Astrocyte (in vitro differentiated cells and primary cell): ENCODE measurements at regions not wholly inside any gene's neighbourhood (a gene's known extent, or its start where the extent isn't known, plus 50 kb on each side); places are given as distances from the start of the nearest gene placed in this dataset.
"Not testable (repeated sequence)": the region's sequence is repeated elsewhere in the genome, so short reads cannot be mapped to it uniquely, and the experiment has no call there.

Experiments
- DNase-seq: peaks from one replicate; pipeline ENCODE4 v3.0.0-alpha.2; 2010; ENCODE audit warnings: low read depth
- FAIRE-seq: peaks from 2 replicates; lab custom pipeline; 2011; peaks lifted over from hg19 to GRCh38; lab: Jason Lieb, UNC
- H2AFZ ChIP-seq: 2 replicates; pipeline ENCODE4 v1.6.0; 2012; ENCODE audit warnings: low read depth, low read length, inconsistent platforms
- H3K27ac ChIP-seq: 2 replicates; pipeline ENCODE4 v1.5.1; 2011; ENCODE audit warnings: low read depth, low read length, inconsistent platforms
- H3K27me3 ChIP-seq: 2 replicates; pipeline ENCODE4 v1.6.0; 2011; ENCODE audit warnings: low read length, inconsistent platforms; ENCODE audit not compliant: insufficient read depth
- H3K36me3 ChIP-seq: 2 replicates; pipeline ENCODE4 v1.5.1; 2011; ENCODE audit warnings: low read length, inconsistent platforms; ENCODE audit not compliant: insufficient read depth
- H3K4me1 ChIP-seq: 2 replicates; pipeline ENCODE4 v1.5.1; 2011; ENCODE audit warnings: low read length, inconsistent platforms; ENCODE audit not compliant: insufficient read depth
- H3K4me2 ChIP-seq: 2 replicates; pipeline ENCODE4 v1.6.0; 2012; ENCODE audit warnings: low read length, inconsistent platforms
- H3K4me3 ChIP-seq: 2 replicates; pipeline ENCODE4 v1.5.1; 2011; ENCODE audit warnings: low read depth, mild to moderate bottlenecking, low read length, inconsistent platforms; ENCODE audit not compliant: insufficient read depth
- H3K79me2 ChIP-seq: 2 replicates; pipeline ENCODE4 v1.6.0; 2012; ENCODE audit warnings: mild to moderate bottlenecking, low read length, inconsistent platforms; ENCODE audit not compliant: insufficient read depth
- H3K9ac ChIP-seq: 2 replicates; pipeline ENCODE4 v1.6.0; 2012; ENCODE audit warnings: mild to moderate bottlenecking, low read length, inconsistent platforms
- H3K9me3 ChIP-seq: 2 replicates; pipeline ENCODE4 v1.5.1; 2012; ENCODE audit warnings: low read depth, mild to moderate bottlenecking, low read length, inconsistent platforms; ENCODE audit not compliant: insufficient read depth
- H4K20me1 ChIP-seq: 2 replicates; pipeline ENCODE4 v1.6.0; 2012; ENCODE audit warnings: low read length, inconsistent platforms; ENCODE audit not compliant: insufficient read depth
- H3K27ac Mint-ChIP-seq: one replicate; pipeline ENCODE4 v1.8.0; 2021; ENCODE audit warnings: mild to moderate bottlenecking, mixed read lengths; ENCODE audit not compliant: unreplicated experiment
- H3K27me3 Mint-ChIP-seq: one replicate; pipeline ENCODE4 v1.8.0; 2021; ENCODE audit warnings: low read depth, mixed read lengths; ENCODE audit not compliant: unreplicated experiment
- H3K36me3 Mint-ChIP-seq: one replicate; pipeline ENCODE4 v1.8.0; 2021; ENCODE audit warnings: low read depth, mixed read lengths; ENCODE audit not compliant: unreplicated experiment
- H3K4me1 Mint-ChIP-seq: one replicate; pipeline ENCODE4 v1.8.0; 2021; ENCODE audit warnings: low read depth, mixed read lengths; ENCODE audit not compliant: unreplicated experiment
- H3K4me3 Mint-ChIP-seq: one replicate; pipeline ENCODE4 v1.8.0; 2021; ENCODE audit warnings: mild to moderate bottlenecking, moderate library complexity, mixed read lengths; ENCODE audit not compliant: unreplicated experiment
- H3K9me3 Mint-ChIP-seq: one replicate; pipeline ENCODE4 v1.8.0; 2021; ENCODE audit warnings: mild to moderate bottlenecking, mixed read lengths; ENCODE audit not compliant: unreplicated experiment
- EZH2 ChIP-seq: IDR thresholded peaks from 2 replicates; pipeline ENCODE4 v1.6.1; 2012; ENCODE audit warnings: mild to moderate bottlenecking, low read length, inconsistent platforms; ENCODE audit not compliant: insufficient read depth
- TF ChIP-seq, protein P1 (sequence below): IDR thresholded peaks from 2 replicates; pipeline ENCODE4 v1.5.1; 2011; ENCODE audit warnings: low read depth, mild to moderate bottlenecking, inconsistent platforms, low read length, moderate library complexity; ENCODE audit not compliant: insufficient read depth

DNA sequence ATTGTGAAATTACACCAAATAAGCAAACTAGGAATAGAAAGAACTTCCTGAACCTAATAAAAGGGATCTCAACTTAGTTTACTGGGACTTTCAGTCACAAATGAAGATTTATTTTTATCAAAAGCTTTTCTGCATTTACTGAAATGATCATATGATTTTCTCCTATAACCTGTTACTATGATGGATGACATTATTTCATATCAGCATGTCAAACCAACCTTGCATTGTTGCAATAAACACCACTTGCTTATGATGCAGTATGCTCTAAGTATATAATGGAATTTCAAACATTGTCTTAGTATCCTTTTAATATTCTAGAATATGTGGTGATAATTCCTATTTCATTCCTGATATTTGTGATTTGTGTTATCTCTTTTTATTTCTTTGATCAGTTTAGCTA lies 303.0 kb downstream of the CGGBP1 start:
- H4K20me1 ChIP-seq = no peaks in the 10 kb centered on the region
- DNase-seq = no peak
- no peak overlapping the region for H3K27ac Mint-ChIP-seq
- no peak for TF ChIP-seq EZH2
- TF ChIP-seq, protein P1, sequence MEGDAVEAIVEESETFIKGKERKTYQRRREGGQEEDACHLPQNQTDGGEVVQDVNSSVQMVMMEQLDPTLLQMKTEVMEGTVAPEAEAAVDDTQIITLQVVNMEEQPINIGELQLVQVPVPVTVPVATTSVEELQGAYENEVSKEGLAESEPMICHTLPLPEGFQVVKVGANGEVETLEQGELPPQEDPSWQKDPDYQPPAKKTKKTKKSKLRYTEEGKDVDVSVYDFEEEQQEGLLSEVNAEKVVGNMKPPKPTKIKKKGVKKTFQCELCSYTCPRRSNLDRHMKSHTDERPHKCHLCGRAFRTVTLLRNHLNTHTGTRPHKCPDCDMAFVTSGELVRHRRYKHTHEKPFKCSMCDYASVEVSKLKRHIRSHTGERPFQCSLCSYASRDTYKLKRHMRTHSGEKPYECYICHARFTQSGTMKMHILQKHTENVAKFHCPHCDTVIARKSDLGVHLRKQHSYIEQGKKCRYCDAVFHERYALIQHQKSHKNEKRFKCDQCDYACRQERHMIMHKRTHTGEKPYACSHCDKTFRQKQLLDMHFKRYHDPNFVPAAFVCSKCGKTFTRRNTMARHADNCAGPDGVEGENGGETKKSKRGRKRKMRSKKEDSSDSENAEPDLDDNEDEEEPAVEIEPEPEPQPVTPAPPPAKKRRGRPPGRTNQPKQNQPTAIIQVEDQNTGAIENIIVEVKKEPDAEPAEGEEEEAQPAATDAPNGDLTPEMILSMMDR = no peak
- H2AFZ ChIP-seq = no peak overlapping the region
- no peak overlapping the region for H3K4me3 ChIP-seq
- no peaks in the 10 kb centered on the region for H3K27me3 Mint-ChIP-seq
- H3K9ac ChIP-seq = no peak overlapping the region
- H3K9me3 Mint-ChIP-seq = no peaks in the 10 kb centered on the region
- H3K27me3 ChIP-seq = no peaks in the 10 kb centered on the region
- no peak overlapping the region for H3K4me2 ChIP-seq
- H3K27ac ChIP-seq = no peak overlapping the region
- FAIRE-seq = no peak
- H3K36me3 ChIP-seq = no peaks in the 10 kb centered on the region
- no peaks in the 10 kb centered on the region for H3K36me3 Mint-ChIP-seq
- H3K4me1 ChIP-seq = no peaks in the 10 kb centered on the region
- H3K79me2 ChIP-seq = no peaks in the 10 kb centered on the region
- H3K4me3 Mint-ChIP-seq = no peak overlapping the region
- no peaks in the 10 kb centered on the region for H3K9me3 ChIP-seq
- no peaks in the 10 kb centered on the region for H3K4me1 Mint-ChIP-seq

GRCh38 chr3:87742250-87742649 lies 316.6 kb downstream of the CGGBP1 start:
- Histone ChIP-seq H3K36me3 (no peaks in the 10 kb centered on the region), H3K9me3 (no peaks in the 10 kb centered on the region), H3K27ac (no peak overlapping the region), H3K4me1 (no peaks in the 10 kb centered on the region), H3K4me2 (no peak overlapping the region), H2AFZ (no peak overlapping the region), H3K27me3 (no peaks in the 10 kb centered on the region), H3K9ac (no peak overlapping the region), H3K4me3 (no peak overlapping the region), H4K20me1 (no peaks in the 10 kb centered on the region), H3K79me2 (no peaks in the 10 kb centered on the region)
- no peak for TF ChIP-seq EZH2
- TF ChIP-seq, protein P1 = no peak
- Mint-ChIP-seq H3K36me3 (no peaks in the 10 kb centered on the region), H3K27me3 (no peaks in the 10 kb centered on the region), H3K27ac (no peak overlapping the region), H3K4me3 (no peak overlapping the region), H3K4me1 (no peaks in the 10 kb centered on the region), H3K9me3 (peaks cover 13% of the 10 kb centered on the region)
- FAIRE-seq = no peak
- DNase-seq = no peak

GRCh38 chr3:87740894-87741293 lies 317.9 kb downstream of the CGGBP1 start:
- not testable (repeated sequence) for H3K27ac ChIP-seq, H3K27me3 Mint-ChIP-seq, H3K4me1 ChIP-seq, H3K27ac Mint-ChIP-seq, H4K20me1 ChIP-seq, H3K79me2 ChIP-seq, H3K4me3 ChIP-seq, H3K9ac ChIP-seq, H3K36me3 Mint-ChIP-seq, H2AFZ ChIP-seq, DNase-seq, H3K27me3 ChIP-seq, H3K4me2 ChIP-seq, FAIRE-seq, H3K4me3 Mint-ChIP-seq, H3K36me3 ChIP-seq, H3K9me3 ChIP-seq, H3K4me1 Mint-ChIP-seq
- peaks cover 15% of the 10 kb centered on the region for H3K9me3 Mint-ChIP-seq

GRCh38 chr3:87737817-87738216 lies 321.0 kb downstream of the CGGBP1 start:
- H3K9ac ChIP-seq, H3K27ac ChIP-seq, H3K4me1 Mint-ChIP-seq, H3K36me3 ChIP-seq, H2AFZ ChIP-seq, H3K4me2 ChIP-seq, FAIRE-seq, H3K36me3 Mint-ChIP-seq, H3K4me3 Mint-ChIP-seq, H3K9me3 ChIP-seq, H3K4me1 ChIP-seq, DNase-seq, H3K27me3 Mint-ChIP-seq, H3K27me3 ChIP-seq, H3K4me3 ChIP-seq, H3K79me2 ChIP-seq, H4K20me1 ChIP-seq, H3K27ac Mint-ChIP-seq: not testable (repeated sequence)
- H3K9me3 Mint-ChIP-seq = peaks cover 15% of the 10 kb centered on the region
